ENCODE measurements at regions not wholly inside any gene's neighbourhood (a gene's known extent, or its start where the extent isn't known, plus 50 kb on each side); places are given as distances from the start of the nearest gene placed in this dataset.

DNA sequence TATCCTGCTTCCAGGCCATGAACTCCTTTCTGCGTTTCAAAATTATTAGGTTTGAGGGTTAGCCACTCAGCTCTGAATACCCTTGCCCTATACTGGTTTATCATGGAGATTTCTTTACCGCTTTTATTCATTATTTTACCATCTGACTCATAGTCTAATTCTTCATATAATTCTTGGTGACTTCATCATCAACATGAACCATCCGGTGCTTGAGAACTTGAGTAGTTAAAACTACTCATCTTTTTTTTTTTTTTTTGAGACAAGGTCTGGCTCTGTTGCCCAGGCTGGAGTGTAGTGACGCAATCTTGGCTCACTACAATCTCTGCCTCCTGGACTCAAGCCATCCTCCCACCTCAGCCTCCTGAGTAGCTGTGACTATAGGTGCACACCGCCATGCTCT lies 94.2 kb upstream of the LHCGR start:
- TF ChIP-seq, protein P1, sequence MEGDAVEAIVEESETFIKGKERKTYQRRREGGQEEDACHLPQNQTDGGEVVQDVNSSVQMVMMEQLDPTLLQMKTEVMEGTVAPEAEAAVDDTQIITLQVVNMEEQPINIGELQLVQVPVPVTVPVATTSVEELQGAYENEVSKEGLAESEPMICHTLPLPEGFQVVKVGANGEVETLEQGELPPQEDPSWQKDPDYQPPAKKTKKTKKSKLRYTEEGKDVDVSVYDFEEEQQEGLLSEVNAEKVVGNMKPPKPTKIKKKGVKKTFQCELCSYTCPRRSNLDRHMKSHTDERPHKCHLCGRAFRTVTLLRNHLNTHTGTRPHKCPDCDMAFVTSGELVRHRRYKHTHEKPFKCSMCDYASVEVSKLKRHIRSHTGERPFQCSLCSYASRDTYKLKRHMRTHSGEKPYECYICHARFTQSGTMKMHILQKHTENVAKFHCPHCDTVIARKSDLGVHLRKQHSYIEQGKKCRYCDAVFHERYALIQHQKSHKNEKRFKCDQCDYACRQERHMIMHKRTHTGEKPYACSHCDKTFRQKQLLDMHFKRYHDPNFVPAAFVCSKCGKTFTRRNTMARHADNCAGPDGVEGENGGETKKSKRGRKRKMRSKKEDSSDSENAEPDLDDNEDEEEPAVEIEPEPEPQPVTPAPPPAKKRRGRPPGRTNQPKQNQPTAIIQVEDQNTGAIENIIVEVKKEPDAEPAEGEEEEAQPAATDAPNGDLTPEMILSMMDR (IDR thresholded peaks at IDR 0.05; ENCODE audit: low read depth, low read length): no peak
- no peak for TF ChIP-seq POLR2A (IDR thresholded peaks at IDR 0.05; ENCODE audit: extremely low read depth, insufficient read length)
- TF ChIP-seq MYC (IDR thresholded peaks at IDR 0.05; ENCODE audit: low read depth, low read length): no peak
- TF ChIP-seq, protein P2, sequence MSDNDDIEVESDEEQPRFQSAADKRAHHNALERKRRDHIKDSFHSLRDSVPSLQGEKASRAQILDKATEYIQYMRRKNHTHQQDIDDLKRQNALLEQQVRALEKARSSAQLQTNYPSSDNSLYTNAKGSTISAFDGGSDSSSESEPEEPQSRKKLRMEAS (IDR thresholded peaks at IDR 0.05; ENCODE audit: low read depth, low read length): no peak

All from NB4 (cell line).